Common myeloid progenitor, CD34-positive (primary cell): ENCODE measurements at regions not wholly inside any gene's neighbourhood (a gene's known extent, or its start where the extent isn't known, plus 50 kb on each side); places are given as distances from the start of the nearest gene placed in this dataset.
A peak's percentile ranks its signal among the peaks of the same experiment; 100 is the strongest.
"Not testable (repeated sequence)": the region's sequence is repeated elsewhere in the genome, so short reads cannot be mapped to it uniquely, and the experiment has no call there.

Experiments used
- CTCF ChIA-PET: fragments of 350-600 bp; sonication (Branson Sonifier 250); formaldehyde crosslinking; loops from one replicate; lab custom pipeline; 2021; ENCODE audit warnings: antibody characterized with exemption; lab: Charles Lee
- POLR2A ChIA-PET: fragments of 350-600 bp; sonication (Branson Sonifier 250); formaldehyde crosslinking; loops from one replicate; lab custom pipeline; 2021; ENCODE audit warnings: antibody characterized with exemption; lab: Charles Lee
- DNase-seq, 3 donors: peaks; one replicate each; pipeline versions ENCODE4 v3.0.0 to v3.0.0-alpha.2; 2013
- H3K27ac ChIP-seq, 2 experiments: 1 replicate in 1 of 2; 2 replicates in 1 of 2; pipeline ENCODE4 v1.7.0; 2013; ENCODE audit warnings: inconsistent platforms in 2 of 2, low read length in 2 of 2, mild to moderate bottlenecking in 2 of 2, low read depth in 1 of 2, moderate library complexity in 1 of 2; ENCODE audit not compliant: severe bottlenecking in 2 of 2, insufficient read depth in 1 of 2, poor library complexity in 1 of 2
- H3K27me3 ChIP-seq, 5 experiments: replicated peaks in 2 of 5; 1 replicate in 3 of 5; 2 replicates in 2 of 5; pipeline versions ENCODE4 v1.6.1 to v1.7.0; 2013; ENCODE audit warnings: low read length in 4 of 5, mild to moderate bottlenecking in 2 of 5, moderate library complexity in 2 of 5, inconsistent platforms in 1 of 5; ENCODE audit not compliant: insufficient read depth in 5 of 5, control insufficient read depth in 4 of 5
- H3K36me3 ChIP-seq, 4 experiments: 1 replicate in 2 of 4; 2 replicates in 2 of 4; pipeline versions ENCODE4 v1.6.1 to v1.7.0; 2013; ENCODE audit warnings: low read length in 3 of 4, control low read depth in 1 of 4, mild to moderate bottlenecking in 1 of 4; ENCODE audit not compliant: control insufficient read depth in 4 of 4, insufficient read depth in 4 of 4
- H3K4me1 ChIP-seq, 4 experiments: 1 replicate in 3 of 4; 2 replicates in 1 of 4; pipeline versions ENCODE4 v1.6.1 to v1.7.1; 2013; ENCODE audit warnings: low read length in 3 of 4, mild to moderate bottlenecking in 3 of 4, control low read depth in 1 of 4, inconsistent platforms in 1 of 4, moderate library complexity in 1 of 4; ENCODE audit not compliant: control insufficient read depth in 4 of 4, insufficient read depth in 4 of 4; ENCODE audit errors: control extremely low read depth in 1 of 4
- H3K4me3 ChIP-seq, 7 experiments: 1 replicate in 4 of 7; 2 replicates in 3 of 7; pipeline versions ENCODE4 v1.5.1 to v1.7.0; 2013; ENCODE audit warnings: mild to moderate bottlenecking in 7 of 7, low read length in 6 of 7, moderate library complexity in 6 of 7, inconsistent platforms in 2 of 7, low read depth in 2 of 7, control low read depth in 1 of 7; ENCODE audit not compliant: insufficient read depth in 4 of 7, control insufficient read depth in 1 of 7; ENCODE audit errors: extremely low read depth in 1 of 7
- H3K9me3 ChIP-seq, 5 experiments: 1 replicate in 4 of 5; 2 replicates in 1 of 5; pipeline versions ENCODE4 v1.6.1 to v1.7.1; 2013; ENCODE audit warnings: low read length in 4 of 5, mild to moderate bottlenecking in 2 of 5, inconsistent platforms in 1 of 5, low read depth in 1 of 5, moderate library complexity in 1 of 5; ENCODE audit not compliant: control insufficient read depth in 4 of 5, insufficient read depth in 2 of 5; ENCODE audit errors: control extremely low read depth in 1 of 5
- WGBS: methylation state at CpG from one replicate; pipeline ENCODE4 v1.1.5; 2013; ENCODE audit not compliant: insufficient coverage; 5-methylcytosine and 5-hydroxymethylcytosine counted together

- Histone ChIP-seq H3K4me1 (no peaks in the 10 kb centered on the region), H3K4me3 (no peak overlapping the region), H3K36me3 (no peaks in the 10 kb centered on the region), H3K9me3 (no peaks in the 10 kb centered on the region), H3K27me3 (no peaks in the 10 kb centered on the region), H3K27ac (no peak overlapping the region)
- ChIA-PET POLR2A (no interaction called here), CTCF (interaction anchor here (0.7 to 1.8 kb wide), 2 partner anchors 10 to 12 kb away, joined by 3 to 4 read pairs; no protein-coding TSS in a partner anchor)
- WGBS = no CpG with 5 or more reads among the region's 1 CpG
- no peak for DNase-seq
These were observed 493.0 kb upstream of the ADGRL4 start for GRCh38 chr1:79499541-79499940.

- no peaks in the 10 kb centered on the region for H3K9me3 ChIP-seq
- DNase-seq = peak; percentile 5 to 34 (median 26)
These were observed 490.8 kb upstream of the ADGRL4 start for GRCh38 chr1:79497193-79497773.

DNA sequence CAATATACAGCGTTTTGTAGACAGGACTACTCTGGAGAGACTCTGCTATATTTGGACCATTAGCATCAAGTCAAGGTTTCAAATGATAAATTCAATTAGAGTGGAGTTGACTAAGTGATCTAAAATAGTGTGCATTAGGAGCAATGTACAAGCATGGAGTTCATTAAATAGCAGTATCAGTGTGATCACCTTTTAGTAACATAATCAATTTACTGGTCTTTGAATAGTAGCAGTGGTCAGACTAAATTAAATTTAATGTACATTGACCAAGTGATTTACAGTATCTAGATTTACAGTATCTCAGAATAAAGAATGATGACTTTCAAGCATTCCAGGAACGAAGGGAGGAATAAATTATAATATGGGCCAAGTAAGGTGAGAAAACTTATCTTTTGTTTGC lies 489.6 kb upstream of the ADGRL4 start:
- POLR2A ChIA-PET = no interaction called here
- CTCF ChIA-PET = no interaction called here

More at GRCh38 chr1:79497193-79497773, 490.8 kb upstream of the ADGRL4 start:
- ChIA-PET CTCF (interaction anchor here (0.6 kb wide), 1 partner anchor 1186 kb away, joined by 3 read pairs; no protein-coding TSS in a partner anchor), POLR2A (no interaction called here)
- 0% methylated on average over 1 of the region's 4 CpGs for WGBS
- Histone ChIP-seq H3K4me3 (no peak overlapping the region), H3K4me1 (no peaks in the 10 kb centered on the region), H3K36me3 (no peaks in the 10 kb centered on the region), H3K27me3 (no peaks in the 10 kb centered on the region), H3K27ac (no peak overlapping the region)

DNA sequence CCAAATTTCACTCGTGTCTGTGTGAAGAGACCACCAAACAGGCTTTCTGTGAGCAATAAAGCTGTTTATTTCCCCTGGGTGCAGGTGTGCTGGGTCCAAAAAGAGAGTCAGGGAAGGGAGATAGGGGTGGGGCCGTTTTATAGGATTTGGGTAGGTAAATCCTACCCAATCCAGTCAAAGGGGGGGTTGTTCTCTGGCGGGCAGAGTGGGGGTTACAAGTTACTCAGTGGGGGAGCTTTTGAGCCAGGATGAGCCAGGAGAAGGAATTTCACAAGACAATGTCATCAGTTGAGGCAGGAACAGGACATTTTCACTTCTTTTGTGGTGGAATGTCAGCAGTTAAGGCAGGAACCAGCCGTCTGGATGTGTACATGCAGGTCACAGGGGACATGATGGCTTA lies 487.2 kb upstream of the ADGRL4 start:
- not testable (repeated sequence) for H3K27me3 ChIP-seq

More for the DNA sequence above, 489.6 kb upstream of the ADGRL4 start:
- Histone ChIP-seq H3K4me3 (no peak overlapping the region), H3K4me1 (no peaks in the 10 kb centered on the region), H3K27me3 (no peaks in the 10 kb centered on the region), H3K9me3 (no peaks in the 10 kb centered on the region), H3K27ac (no peak overlapping the region), H3K36me3 (no peaks in the 10 kb centered on the region)
- WGBS = 100% methylated on average over 1 of the region's 2 CpGs
- no peak for DNase-seq

DNA sequence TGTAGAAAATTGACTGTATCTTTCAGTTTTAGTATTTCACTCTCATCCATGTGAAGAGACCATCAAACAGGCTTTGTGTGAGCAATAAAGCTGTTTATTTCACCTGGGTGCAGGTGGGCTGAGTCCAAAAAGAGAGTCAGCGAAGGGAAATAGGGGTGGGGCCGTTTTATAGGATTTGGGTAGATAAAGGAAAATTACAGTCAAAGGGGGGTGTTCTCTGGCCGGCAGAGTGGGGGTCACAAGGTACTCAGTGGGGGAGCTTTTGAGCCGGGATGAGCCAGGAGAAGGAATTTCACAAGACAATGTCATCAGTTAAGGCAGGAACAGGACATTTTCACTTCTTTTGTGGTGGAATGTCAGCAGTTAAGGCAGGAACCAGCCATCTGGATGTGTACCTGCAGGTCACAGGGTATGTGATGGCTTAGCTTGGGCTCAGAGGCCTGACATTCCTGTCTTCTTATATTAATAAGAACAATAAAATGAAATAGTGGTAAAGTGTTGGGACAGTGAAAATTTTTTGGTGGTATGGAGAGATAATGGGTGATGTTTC lies 482.1 kb upstream of the ADGRL4 start:
- DNase-seq = not testable (repeated sequence)

More for the DNA sequence above, 487.2 kb upstream of the ADGRL4 start:
- CTCF ChIA-PET, H3K4me3 ChIP-seq, POLR2A ChIA-PET, H3K4me1 ChIP-seq, H3K9me3 ChIP-seq, H3K27ac ChIP-seq, H3K36me3 ChIP-seq, DNase-seq: not testable (repeated sequence)
- WGBS = 100% methylated on average over 2 of the region's 4 CpGs

GRCh38 chr1:79478728-79479373 lies 472.3 kb upstream of the ADGRL4 start:
- Histone ChIP-seq H3K27ac (no peak overlapping the region), H3K9me3 (peaks cover 0 to 1% (median 0%) of the 10 kb centered on the region in 5 experiments), H3K4me1 (no peaks in the 10 kb centered on the region), H3K4me3 (no peak overlapping the region), H3K36me3 (no peaks in the 10 kb centered on the region), H3K27me3 (no peaks in the 10 kb centered on the region)
- POLR2A ChIA-PET = no interaction called here
- no peak for DNase-seq
- 100% methylated on average over 6 of the region's 9 CpGs for WGBS
- CTCF ChIA-PET = no interaction called here

More for the DNA sequence above, 482.1 kb upstream of the ADGRL4 start:
- H3K4me3 ChIP-seq, H3K9me3 ChIP-seq, POLR2A ChIA-PET, CTCF ChIA-PET, H3K36me3 ChIP-seq, H3K27me3 ChIP-seq, H3K27ac ChIP-seq, H3K4me1 ChIP-seq: not testable (repeated sequence)
- WGBS = 100% methylated on average over 4 of the region's 4 CpGs

DNA sequence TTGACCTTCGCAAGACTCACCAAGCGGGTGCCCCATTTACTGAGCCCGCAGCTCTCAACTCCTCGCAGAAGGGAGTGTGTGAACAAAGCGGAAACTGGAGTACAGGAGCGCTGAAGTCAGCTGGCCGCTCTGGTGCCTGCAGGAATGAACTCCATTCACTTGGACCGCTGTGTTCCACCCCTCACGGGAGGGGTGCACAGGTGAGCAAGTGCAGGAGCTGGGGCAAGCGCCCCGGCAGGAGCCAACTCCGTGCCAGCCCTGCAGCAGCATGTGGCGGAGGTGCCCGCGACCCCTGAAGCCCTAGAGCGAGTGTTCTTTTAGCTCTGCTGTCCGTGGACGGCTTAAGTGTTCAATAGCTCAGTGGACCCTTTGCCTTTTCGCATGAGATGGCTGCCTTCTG lies 471.6 kb upstream of the ADGRL4 start:
- no peak overlapping the region for H3K27ac ChIP-seq
- no peak overlapping the region for H3K4me3 ChIP-seq
- no peaks in the 10 kb centered on the region for H3K36me3 ChIP-seq
- ChIA-PET CTCF (no interaction called here), POLR2A (no interaction called here)
- no peaks in the 10 kb centered on the region for H3K4me1 ChIP-seq
- 99% methylated on average over 18 of the region's 19 CpGs for WGBS
- DNase-seq = no peak
- H3K27me3 ChIP-seq = no peaks in the 10 kb centered on the region
- H3K9me3 ChIP-seq = peaks cover 0 to 1% (median 0%) of the 10 kb centered on the region in 5 experiments
